ENCODE measurements at regions not wholly inside any gene's neighbourhood (a gene's known extent, or its start where the extent isn't known, plus 50 kb on each side); places are given as distances from the start of the nearest gene placed in this dataset.

GRCh38 chr6:133079901-133080300 lies 161.3 kb upstream of the EYA4 start:
- H3K27me3 ChIP-seq (ENCODE audit: insufficient read depth, low read length): no peaks in the 10 kb centered on the region
- H3K79me2 ChIP-seq (ENCODE audit: insufficient read depth, low read length): no peaks in the 10 kb centered on the region
- H3K27ac Mint-ChIP-seq: no peak overlapping the region
- no peaks in the 10 kb centered on the region for H3K79me1 ChIP-seq (ENCODE audit: insufficient read depth, low read depth, low read length, poor library complexity, severe bottlenecking)
- no peak overlapping the region for H3K18ac ChIP-seq (ENCODE audit: insufficient read length, low read depth, low read length)
- H3K14ac ChIP-seq (ENCODE audit: insufficient read depth, low read length): no peak overlapping the region
- no peak overlapping the region for H4K8ac ChIP-seq (replicated peaks; ENCODE audit: insufficient read length, low read depth, low read length)
- H3K4ac ChIP-seq (ENCODE audit: low read depth, low read length): no peak overlapping the region
- H3K9me3 Mint-ChIP-seq: no peaks in the 10 kb centered on the region
- H3K27me3 Mint-ChIP-seq (ENCODE audit: low read depth): no peaks in the 10 kb centered on the region
- no peaks in the 10 kb centered on the region for H3K36me3 Mint-ChIP-seq (ENCODE audit: insufficient read depth in 1 of 3, low read depth in 3 of 3)
- H2BK12ac ChIP-seq (ENCODE audit: insufficient read length, low read depth, low read length): no peak overlapping the region
- no peak overlapping the region for H4K5ac ChIP-seq (ENCODE audit: insufficient read length, low read depth, low read length)
- no peak overlapping the region for H3K56ac ChIP-seq (ENCODE audit: insufficient read length, low read depth, low read length)
- H3K23ac ChIP-seq (ENCODE audit: insufficient read length, low read depth, low read length): no peak overlapping the region
- no peak overlapping the region for H3K27ac ChIP-seq (ENCODE audit: insufficient read length, low read depth, low read length)
- H2BK20ac ChIP-seq (ENCODE audit: low read depth, low read length, poor library complexity, severe bottlenecking): no peak overlapping the region
- no peak overlapping the region for H2AK5ac ChIP-seq (ENCODE audit: insufficient read length, low read length)
- H3K4me2 ChIP-seq (ENCODE audit: insufficient read depth, insufficient read length, low read length): no peak overlapping the region
- no peaks in the 10 kb centered on the region for H3K4me1 ChIP-seq (ENCODE audit: insufficient read depth, low read length)
- no peak overlapping the region for H2BK120ac ChIP-seq (ENCODE audit: low read depth, low read length, poor library complexity, severe bottlenecking)
- H2BK5ac ChIP-seq (ENCODE audit: insufficient read length, low read length): no peak overlapping the region
- H3T11ph ChIP-seq (ENCODE audit: low read length): no peak overlapping the region
- H3K4me3 Mint-ChIP-seq: no peak overlapping the region
- no peaks in the 10 kb centered on the region for H4K20me1 ChIP-seq (ENCODE audit: control insufficient read depth, insufficient read depth, insufficient read length)
- H2BK15ac ChIP-seq (ENCODE audit: low read depth, low read length): no peak overlapping the region
- H3K4me1 Mint-ChIP-seq: no peaks in the 10 kb centered on the region
- TF ChIP-seq, protein P1, sequence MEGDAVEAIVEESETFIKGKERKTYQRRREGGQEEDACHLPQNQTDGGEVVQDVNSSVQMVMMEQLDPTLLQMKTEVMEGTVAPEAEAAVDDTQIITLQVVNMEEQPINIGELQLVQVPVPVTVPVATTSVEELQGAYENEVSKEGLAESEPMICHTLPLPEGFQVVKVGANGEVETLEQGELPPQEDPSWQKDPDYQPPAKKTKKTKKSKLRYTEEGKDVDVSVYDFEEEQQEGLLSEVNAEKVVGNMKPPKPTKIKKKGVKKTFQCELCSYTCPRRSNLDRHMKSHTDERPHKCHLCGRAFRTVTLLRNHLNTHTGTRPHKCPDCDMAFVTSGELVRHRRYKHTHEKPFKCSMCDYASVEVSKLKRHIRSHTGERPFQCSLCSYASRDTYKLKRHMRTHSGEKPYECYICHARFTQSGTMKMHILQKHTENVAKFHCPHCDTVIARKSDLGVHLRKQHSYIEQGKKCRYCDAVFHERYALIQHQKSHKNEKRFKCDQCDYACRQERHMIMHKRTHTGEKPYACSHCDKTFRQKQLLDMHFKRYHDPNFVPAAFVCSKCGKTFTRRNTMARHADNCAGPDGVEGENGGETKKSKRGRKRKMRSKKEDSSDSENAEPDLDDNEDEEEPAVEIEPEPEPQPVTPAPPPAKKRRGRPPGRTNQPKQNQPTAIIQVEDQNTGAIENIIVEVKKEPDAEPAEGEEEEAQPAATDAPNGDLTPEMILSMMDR (conservative IDR thresholded peaks at IDR 0.05): no peak
- no peak overlapping the region for H3K9ac ChIP-seq (ENCODE audit: extremely low read depth, insufficient read length, low read length)
- WGBS (ENCODE audit: extremely low coverage, insufficient read length, low lambda C conversion rate): no CpG with 5 or more reads among the region's 2 CpGs
- no peaks in the 10 kb centered on the region for H3K23me2 ChIP-seq (ENCODE audit: insufficient read length, low read depth, low read length, poor library complexity, severe bottlenecking)
- no peak for DNase-seq
- H2AFZ ChIP-seq (ENCODE audit: low read length): no peak overlapping the region
- no peaks in the 10 kb centered on the region for H3K9me3 ChIP-seq (ENCODE audit: control insufficient read depth, low read depth, low read length)
- no peak overlapping the region for H4K91ac ChIP-seq (ENCODE audit: insufficient read length, low read depth, low read length)
